ENCODE measurements at regions not wholly inside any gene's neighbourhood (a gene's known extent, or its start where the extent isn't known, plus 50 kb on each side); places are given as distances from the start of the nearest gene placed in this dataset.

DNA sequence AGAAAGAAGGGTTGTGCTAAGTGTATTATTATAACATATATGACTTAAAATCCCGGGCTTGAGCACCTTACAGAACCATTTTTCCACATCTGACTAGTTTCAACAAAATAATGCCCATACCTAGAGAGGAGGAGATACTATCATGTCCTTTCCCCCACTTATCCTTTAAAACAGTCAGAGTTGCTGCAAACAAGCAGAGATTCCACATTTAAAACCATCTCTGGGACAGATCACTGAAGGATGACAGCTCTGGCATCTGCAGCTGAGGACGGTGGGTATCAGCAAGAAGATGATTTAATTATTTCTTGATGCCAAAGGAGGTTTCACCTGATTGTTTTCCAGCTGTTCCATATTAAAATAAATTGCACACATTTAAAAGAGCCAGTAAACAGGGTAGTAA is 328.0 kb upstream of the TMTC1 start:
- no peak overlapping the region for H3K4me3 ChIP-seq
- H3K4me1 ChIP-seq = no peaks in the 10 kb centered on the region
- TF ChIP-seq CTCF (IDR thresholded peaks at IDR 0.05) = no peak
- no peaks in the 10 kb centered on the region for H3K27me3 ChIP-seq
- no peaks in the 10 kb centered on the region for H3K9me3 ChIP-seq
- intact Hi-C loops (cut with DNase I) = no loop called here
- DNase-seq (ENCODE audit: low spot score in 2 of 2) = no peak
- H3K27ac ChIP-seq = no peak overlapping the region
- no peaks in the 10 kb centered on the region for H3K36me3 ChIP-seq

DNA sequence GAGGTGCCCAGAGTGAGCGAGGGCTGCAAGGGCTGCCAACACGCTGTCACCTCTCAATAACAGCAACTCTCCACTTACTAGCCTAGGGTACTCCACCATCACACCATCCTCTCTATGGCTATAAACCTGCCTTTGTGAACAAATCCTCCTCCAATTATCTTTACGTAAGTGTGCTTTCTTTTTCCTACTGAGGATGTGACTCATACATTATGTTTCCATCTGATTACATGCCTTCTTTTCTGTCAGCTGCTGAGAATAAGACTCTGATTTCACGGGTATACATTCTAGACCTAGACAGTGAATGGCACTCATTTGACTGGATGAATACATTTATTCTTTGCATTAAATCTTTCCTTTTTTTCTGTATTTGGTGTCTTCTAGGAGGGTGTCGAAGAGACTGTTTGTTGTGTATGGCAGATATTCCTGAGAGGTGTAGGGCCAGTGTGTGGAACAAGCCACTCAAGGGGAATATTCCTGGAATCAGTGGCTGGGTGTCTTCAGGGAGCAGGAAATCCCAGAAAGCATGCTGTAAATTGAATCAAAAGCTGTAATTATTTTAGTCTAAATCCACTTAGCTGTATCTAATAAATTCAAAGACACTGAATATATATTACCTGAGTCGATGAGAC is 327.3 kb upstream of the TMTC1 start:
- Histone ChIP-seq H3K9me3 (no peaks in the 10 kb centered on the region), H3K36me3 (no peaks in the 10 kb centered on the region), H3K4me1 (no peaks in the 10 kb centered on the region), H3K4me3 (no peak overlapping the region), H3K27ac (no peak overlapping the region), H3K27me3 (no peaks in the 10 kb centered on the region)
- DNase-seq (ENCODE audit: low spot score in 2 of 2) = no peak
- no peak for TF ChIP-seq CTCF (IDR thresholded peaks at IDR 0.05)
- intact Hi-C loops (cut with DNase I) = no loop called here

GRCh38 chr12:30110498-30110897 is 326.8 kb upstream of the TMTC1 start:
- Histone ChIP-seq H3K36me3 (no peaks in the 10 kb centered on the region), H3K27me3 (no peaks in the 10 kb centered on the region), H3K4me3 (no peak overlapping the region), H3K9me3 (no peaks in the 10 kb centered on the region), H3K27ac (no peak overlapping the region), H3K4me1 (no peaks in the 10 kb centered on the region)
- TF ChIP-seq CTCF (IDR thresholded peaks at IDR 0.05) = no peak
- intact Hi-C loops (cut with DNase I) = no loop called here
- DNase-seq (ENCODE audit: low spot score in 2 of 2) = no peak

- H3K9me3 ChIP-seq = no peaks in the 10 kb centered on the region
- no peaks in the 10 kb centered on the region for H3K4me1 ChIP-seq
- intact Hi-C loops (cut with DNase I) = no loop called here
- no peaks in the 10 kb centered on the region for H3K27me3 ChIP-seq
- TF ChIP-seq CTCF (IDR thresholded peaks at IDR 0.05) = no peak
- H3K36me3 ChIP-seq = no peaks in the 10 kb centered on the region
- no peak overlapping the region for H3K27ac ChIP-seq
- DNase-seq (ENCODE audit: low spot score in 2 of 2) = no peak
- H3K4me3 ChIP-seq = no peak overlapping the region
Measured at GRCh38 chr12:30108666-30109065, 324.9 kb upstream of the TMTC1 start.

GRCh38 chr12:30106204-30106965 is 322.6 kb upstream of the TMTC1 start:
- Histone ChIP-seq H3K36me3 (no peaks in the 10 kb centered on the region), H3K4me3 (no peak overlapping the region), H3K9me3 (no peaks in the 10 kb centered on the region), H3K27me3 (no peaks in the 10 kb centered on the region), H3K4me1 (no peaks in the 10 kb centered on the region), H3K27ac (no peak overlapping the region)
- intact Hi-C loops (cut with DNase I) = no loop called here
- no peak for TF ChIP-seq CTCF (IDR thresholded peaks at IDR 0.05)
- no peak for DNase-seq (ENCODE audit: low spot score in 2 of 2)

Measured in ascending aorta (tissue), 2 donors.